ENCODE measurements at regions not wholly inside any gene's neighbourhood (a gene's known extent, or its start where the extent isn't known, plus 50 kb on each side); places are given as distances from the start of the nearest gene placed in this dataset.
"Not testable (repeated sequence)": the region's sequence is repeated elsewhere in the genome, so short reads cannot be mapped to it uniquely, and the experiment has no call there.

DNA sequence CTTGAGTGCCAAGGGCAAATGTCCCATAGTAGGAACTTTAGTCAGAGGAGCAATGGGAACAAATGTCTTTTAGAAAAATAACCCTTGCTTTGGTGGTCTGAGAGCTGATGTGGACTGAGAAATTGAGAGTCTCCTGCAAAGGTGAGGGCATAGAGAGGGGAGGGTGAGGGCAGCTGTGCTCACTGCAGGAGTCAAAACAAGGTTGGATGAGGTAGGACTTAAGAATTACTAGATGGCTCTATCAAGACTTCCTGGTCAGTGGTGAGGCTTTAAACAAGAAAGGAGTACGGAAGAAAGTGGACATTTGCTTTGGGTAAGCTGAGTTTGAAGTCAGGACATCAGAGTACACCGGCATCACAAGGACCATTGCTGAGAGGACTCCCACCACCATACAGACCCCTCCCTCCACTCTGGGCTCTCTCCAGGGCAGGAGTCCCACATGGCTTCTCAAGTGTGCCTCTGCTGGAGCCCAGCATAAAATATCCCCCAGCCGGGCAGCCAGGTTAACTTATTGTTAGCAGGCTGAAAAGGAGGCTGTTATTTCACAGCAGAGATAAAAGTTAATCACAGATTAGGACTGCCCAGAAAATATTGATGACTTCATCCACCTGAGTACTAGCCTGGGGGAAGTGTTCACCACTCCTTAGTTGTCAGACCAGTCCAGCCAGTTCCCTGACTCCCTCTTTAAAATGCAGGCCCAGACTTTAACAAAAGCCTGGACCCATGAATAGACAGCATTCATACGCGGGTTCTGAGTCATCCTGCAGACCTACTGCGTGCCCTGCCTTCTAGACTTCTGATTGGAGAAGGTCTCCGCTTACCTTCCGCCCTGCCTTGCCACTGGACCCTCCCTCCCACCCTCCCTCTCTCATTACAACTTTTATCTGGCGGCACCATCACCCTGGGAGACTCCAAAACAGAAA is 167.2 kb downstream of the BCL2L11 start:
- DNase-seq (ENCODE audit: low spot score) = not testable (repeated sequence)

DNA sequence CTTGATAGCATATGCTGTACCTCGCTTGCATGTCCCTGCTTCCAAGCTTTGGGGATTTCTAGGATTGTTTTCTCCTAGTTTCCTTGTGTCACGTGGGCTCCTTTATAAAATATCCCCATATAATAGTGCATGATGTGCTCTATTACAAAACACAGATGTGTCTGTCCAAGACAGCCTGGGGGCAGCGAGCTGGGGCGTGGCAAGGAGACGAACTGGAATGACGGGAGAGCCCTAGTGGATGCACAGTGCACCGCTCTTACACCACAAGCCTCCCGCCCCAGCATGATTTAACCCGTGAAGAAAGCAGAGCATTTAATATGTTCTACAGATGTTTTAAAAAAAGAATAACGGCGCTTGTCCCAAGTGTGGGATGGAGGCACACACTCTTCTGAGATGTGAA is 169.7 kb downstream of the BCL2L11 start:
- DNase-seq (ENCODE audit: low spot score) = not testable (repeated sequence)

DNA sequence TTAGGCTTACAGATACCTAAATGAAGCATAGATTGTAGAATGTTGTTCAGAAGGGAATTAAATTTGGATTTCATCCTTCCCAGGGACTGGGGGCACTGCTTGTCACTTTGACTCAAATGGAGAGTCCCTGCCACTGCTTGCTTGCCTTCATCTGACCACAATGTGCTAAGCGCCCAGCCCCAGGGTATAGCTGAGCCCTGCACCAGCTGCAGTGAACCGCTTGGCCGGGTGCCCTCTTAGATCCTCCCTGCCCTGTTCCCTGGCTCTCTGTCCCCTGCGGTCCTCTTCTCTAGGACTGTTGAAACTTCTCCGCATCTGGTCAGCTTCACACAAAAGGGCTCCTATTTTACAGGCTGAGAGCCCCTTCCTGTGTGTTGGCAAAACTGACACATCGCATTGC is 170.9 kb downstream of the BCL2L11 start:
- DNase-seq (ENCODE audit: low spot score) = not testable (repeated sequence)

DNA sequence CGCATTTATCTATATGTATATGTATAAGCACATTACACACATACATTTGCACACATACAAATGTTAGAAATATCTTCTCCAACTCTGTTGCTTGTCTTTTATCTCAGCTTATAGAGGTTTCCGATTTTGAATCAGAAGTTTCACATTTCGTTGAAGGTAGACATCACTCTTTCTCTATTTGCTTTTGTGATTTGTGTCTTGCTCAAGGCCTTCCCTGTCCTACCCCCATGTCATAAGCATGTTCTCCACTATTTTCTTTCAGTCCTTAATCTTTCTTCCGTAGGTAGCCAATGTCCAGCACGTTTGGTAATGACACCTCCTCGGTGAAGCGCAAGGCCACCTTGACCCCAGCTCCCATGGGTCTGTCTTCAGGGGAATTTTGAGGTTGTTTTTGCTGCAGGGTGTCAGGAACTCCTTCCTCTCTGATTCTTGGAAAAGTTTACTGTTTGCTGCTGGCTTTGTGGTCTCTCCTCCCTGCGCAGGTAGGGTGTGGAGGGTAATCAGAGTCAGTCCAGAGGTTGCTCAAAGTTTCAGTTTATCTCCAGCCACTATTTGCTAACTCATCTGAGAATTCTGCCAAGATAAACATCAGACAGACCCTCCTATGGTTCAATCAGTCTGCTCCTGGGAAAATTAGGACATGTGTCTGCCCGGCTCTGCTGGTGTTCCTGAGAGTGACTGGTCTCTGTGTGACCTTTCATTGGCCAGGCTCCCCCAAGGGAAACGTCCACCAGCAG is 171.7 kb downstream of the BCL2L11 start:
- DNase-seq (ENCODE audit: low spot score) = not testable (repeated sequence)

DNA sequence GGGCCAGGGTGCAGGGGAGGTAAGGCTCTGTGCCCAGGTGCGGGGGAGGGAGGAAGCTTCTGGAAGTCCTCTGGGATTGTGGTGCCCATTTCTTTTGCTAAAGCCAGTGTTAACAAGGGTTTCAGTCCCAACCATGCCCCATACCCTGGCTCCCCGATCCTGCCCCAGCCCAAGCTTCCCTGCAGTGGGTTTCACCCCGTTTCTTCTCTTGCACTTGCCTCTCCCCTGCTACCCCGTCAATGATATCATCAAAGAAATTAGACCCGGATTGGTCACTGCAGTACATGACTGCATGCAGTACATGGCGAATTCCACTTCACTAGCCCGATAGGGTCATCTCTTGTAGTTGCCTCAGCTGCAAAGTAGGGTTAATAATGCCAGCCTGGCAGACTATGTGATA is 174.0 kb downstream of the BCL2L11 start:
- DNase-seq (ENCODE audit: low spot score) = not testable (repeated sequence)

DNA sequence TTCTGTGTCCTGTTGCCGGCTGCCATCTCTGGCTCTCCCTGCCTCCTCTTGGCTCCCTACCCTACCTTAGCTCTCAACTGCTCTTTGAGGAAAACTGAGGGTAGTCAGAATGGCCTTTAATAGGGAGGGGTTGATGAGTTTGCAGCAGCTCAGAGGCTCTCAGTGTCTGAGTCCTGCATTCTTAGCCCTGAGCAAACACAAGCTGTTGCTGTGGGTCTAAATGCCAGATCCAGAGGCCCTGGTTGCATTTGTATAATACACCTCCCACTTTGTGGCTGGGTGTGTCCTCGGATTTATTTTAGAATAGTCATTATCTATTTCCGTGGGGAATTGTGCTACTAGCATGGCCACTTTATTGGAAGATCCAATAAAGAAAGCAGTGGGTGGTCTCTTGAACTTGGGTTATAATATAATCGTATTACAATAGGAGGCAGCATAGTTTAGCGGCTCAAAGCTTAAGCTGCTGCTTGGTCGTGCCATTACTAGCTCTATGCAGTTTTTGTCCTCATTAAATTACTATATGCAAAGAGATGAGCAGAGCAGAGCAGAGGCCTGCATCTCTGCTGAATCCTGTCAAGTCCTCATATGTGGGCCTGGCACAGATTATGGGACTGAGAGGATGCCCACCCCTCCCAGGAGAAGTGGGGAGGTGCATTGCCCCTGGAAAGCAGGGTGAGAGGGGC is 175.5 kb downstream of the BCL2L11 start:
- not testable (repeated sequence) for DNase-seq (ENCODE audit: low spot score)

DNA sequence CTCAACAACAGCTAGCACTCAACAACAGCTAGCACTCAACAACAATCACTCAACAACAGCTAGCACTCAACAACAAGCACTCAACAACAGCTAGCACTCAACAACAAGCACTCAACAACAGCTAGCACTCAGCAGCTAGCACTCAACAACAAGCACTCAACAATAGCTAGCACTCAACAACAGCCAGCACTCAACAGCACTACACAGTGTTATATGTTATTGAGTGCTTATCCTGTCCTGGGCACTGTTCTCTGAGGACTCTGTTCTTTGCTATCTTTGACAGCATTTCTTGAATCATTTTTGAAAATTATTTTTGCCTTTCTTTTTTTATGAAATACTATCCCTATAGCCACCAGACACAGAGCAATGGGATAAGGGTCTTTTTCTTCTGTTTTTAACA is 176.4 kb downstream of the BCL2L11 start:
- DNase-seq (ENCODE audit: low spot score) = not testable (repeated sequence)

DNA sequence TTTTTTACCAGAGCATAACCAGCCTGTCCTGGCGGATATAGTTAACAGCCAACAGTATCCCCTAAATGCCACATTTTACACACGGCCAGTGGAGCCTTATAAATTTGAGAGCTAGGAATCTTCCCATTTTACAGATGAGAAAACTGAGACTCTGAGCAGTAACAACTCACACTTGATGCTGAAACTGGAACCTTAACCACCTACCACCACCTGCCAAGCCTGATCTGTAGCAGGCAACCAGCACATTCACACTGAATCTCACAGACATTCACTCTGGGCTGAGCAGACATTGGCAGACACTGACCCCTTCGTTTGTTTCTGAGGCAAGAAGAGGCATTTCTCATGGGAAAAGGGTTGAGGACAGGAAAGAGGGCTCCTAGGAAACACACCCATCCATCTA is 178.2 kb downstream of the BCL2L11 start:
- DNase-seq (ENCODE audit: low spot score) = not testable (repeated sequence)

DNA sequence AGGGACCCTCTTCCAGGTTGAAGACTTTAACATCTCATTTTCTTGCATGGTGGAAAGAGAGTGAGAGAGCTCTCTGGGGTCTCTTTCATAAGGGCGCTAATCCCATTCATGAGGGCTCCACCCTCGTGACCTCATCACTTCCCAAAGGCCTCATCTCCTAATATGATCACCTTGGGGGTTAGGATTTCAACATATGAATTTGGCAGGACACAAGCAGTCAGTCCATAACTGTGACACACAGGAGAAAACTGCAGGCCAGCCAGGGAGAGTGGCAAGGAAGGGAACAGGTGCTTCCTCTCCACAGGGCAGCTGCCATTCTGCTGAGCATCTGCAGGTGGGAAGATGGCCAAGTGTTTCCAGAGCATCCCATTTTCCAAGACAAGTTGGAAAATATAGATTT is 178.9 kb downstream of the BCL2L11 start:
- not testable (repeated sequence) for DNase-seq (ENCODE audit: low spot score)

DNA sequence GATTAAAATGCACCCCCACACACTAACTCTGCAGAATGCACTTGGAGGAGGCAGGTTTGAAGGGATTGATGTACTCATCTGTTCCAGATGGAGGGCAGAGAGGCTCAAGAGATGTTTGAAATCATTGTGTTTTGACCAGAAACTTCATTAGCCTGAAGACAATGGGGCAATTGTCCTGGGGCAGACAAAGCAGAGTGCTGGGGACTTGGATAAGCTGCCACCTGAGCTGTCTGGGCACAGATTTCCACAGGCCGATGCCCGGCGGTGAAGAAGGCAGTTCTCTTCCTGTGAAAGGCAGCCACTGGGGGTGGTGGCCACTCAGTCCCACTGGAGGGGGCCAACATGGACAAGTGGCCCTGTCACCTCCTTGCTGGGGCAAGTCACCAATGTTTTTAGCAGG is 181.0 kb downstream of the BCL2L11 start:
- not testable (repeated sequence) for DNase-seq (ENCODE audit: low spot score)

DNA sequence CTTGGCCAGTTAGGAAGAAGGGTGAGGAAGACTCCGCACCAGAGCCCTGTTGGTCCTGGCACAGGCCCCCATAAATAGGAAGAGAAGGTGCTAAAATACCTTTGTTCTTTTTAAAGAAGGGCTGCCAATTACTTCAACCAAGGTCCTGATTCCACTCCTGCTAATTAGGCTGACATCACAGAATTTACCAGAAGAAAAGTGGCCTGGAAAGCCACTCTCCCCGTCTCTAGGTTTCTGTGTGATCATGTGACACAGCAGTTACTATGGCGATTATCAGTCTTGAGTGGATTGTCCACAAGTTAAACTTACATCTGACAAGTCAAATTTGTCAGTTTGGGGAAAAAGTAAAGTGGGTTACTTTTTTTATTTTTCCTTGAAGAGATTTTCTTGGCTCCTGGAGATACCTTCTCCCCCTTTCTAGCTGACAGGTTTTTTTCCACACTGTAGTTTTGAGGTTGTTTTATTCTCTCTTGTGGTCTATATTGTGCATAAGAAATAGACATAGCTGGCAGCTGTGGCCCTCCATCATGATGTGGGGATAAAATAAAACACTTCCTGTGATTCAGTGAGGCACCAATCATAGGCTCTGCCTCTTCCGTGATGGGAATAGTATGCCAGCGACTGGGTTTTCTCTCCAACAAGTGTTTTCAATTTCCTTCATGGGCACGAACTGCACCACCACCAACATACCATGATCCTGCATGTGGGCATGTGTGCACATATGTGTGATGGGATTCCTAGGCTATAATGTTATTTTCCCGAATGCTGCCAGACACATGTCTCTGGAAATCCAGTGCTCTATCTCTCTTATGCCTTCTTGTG is 181.9 kb downstream of the BCL2L11 start:
- DNase-seq (ENCODE audit: low spot score) = not testable (repeated sequence)

DNA sequence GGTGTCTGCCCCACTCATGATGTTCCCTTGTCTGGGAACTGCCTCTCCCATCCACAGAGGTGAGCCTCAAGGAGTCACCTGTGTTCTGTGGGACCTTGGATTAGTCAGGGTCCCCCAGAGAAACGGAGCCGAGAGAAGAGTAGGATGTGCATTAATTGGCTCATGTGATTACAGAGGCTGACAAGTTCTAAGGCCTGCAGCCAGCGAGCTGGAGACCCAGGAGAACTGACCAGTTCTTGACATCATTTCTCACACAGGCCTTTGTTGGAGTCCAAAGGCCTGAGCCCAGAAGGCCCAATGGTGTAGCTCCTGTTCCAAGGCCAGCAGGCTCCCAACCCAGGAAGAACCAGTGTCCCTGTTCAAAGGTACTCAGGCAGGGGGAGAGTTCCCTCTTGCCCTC is 186.6 kb downstream of the BCL2L11 start:
- not testable (repeated sequence) for DNase-seq (ENCODE audit: low spot score)

DNA sequence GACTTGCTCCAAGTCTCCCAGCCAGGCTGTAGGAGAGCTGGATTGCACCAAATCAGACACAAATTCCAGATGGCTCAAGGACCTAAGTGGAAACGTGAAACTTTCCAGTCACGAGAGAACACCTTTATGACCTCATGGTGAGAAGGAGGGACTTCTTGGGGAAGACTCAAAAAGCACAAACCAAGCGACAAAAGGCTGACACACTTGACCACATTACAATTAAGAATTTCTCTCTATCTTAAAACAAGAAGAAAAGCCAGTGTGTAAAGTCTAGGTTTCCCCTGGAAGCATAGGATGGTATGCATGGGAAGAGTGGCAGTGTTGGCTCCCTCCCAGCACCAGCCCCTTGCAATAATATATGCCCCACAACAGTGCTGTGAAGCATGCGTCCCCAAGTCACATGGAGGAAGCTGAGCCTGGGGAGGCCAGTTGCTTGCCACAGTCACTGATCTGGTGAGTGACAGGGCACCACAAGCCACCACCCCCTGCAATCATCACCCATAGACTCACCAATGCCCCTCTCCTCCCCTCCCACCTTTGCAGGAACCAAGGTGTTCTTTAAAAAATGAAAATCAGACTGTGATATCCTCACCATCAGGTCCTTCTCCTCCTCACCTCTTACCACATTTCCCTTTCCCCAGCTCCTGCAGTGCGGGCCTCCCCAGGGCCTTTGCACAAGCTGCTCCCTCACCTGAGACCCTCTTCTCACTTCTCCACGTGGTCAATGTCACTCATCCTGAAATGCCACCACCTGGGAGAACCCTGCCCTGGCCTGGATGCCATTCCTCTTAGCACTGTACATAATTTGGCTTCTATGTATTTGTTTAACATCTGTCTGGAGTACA is 188.7 kb downstream of the BCL2L11 start:
- not testable (repeated sequence) for DNase-seq (ENCODE audit: low spot score)

DNA sequence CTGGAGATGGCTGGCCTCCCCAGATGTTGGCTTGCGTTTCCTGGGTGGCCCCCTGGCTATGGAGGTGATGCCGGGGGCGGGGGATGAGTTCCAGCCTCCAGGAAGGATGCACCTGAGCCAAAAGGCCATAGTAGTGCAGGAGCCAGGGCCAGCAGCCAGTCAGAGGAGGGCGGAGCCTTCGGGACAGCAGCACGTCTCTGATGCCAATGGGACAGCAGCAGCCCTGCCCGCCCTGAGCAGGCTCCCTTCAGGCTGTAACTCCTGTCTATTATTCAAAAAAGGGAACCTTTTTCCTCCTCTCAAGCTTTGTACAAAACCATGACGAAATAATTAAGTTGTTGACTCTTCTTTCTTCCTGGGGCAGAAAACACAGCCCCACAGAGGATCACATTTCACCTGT is 189.7 kb downstream of the BCL2L11 start:
- DNase-seq (ENCODE audit: low spot score) = not testable (repeated sequence)

DNA sequence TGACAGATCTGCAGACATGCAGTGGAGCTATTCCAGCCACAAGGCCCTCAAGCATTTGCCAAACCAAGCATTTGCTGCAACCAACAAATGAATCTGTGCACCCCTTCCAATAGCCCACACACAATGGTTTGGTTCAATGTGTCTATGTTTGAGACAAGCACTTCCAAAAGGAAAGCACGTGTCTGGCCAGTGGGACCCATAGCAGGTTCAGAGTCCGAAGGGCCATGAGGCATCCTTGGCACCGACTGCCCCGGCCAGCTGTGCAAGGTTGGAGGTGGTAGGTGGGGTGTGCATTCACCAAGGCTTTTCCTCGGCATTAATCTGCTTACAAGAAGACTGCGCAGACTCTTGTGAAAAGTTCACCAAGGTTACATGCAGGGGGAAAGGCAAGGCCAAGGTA is 190.9 kb downstream of the BCL2L11 start:
- DNase-seq (ENCODE audit: low spot score) = not testable (repeated sequence)

DNA sequence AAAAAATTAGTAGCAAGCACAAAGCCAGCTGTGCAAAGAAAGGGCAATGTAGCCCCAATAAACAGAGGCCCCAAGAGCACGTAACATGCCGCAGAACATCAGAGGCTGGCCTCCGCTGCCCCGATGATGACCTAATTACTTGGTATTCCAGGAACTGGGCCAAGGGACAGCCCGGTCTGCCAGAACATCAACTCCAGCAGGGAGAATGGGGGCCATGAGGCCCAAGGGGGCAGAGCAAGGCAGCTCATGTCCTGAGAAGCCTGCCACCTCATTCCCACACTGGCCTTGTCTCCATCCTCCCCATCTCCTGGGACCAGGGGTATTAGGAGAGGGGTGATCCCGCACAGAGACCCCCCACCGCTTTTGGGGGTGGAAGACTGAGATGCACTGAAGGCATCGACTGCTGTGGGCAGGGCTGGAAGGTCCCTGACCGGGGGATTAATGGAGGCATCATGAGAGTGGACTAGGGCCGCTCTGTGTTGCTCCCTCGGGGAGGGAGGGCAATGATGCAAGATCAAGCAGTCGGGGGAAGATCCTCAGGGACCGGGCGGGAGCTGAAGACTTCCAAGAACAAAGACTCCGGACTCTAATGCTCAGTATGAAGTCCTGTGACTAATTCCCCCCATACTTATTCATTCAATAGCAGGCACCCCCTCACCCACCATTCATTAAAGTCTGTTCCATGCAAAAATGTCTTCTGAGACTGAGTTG is 192.3 kb downstream of the BCL2L11 start:
- not testable (repeated sequence) for DNase-seq (ENCODE audit: low spot score)

DNA sequence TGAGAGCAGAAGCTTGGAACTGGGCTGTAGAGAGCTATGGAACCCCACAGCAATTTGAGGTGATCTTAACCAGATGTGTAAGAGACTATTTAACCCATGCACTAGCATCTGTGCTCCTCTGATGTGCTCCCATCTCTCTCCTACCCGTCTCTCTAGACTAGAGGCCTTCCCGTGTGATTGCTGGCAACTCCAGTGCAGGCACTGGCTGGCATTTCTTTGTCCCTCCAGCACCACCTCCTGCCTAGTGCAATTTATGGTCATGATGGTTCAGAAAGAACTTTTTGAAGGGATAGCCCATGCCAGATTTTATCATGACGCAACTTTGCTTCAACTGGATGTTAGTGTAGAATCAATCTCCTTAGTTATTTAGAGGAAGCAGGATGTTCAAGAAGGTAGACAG is 193.0 kb downstream of the BCL2L11 start:
- not testable (repeated sequence) for DNase-seq (ENCODE audit: low spot score)

DNA sequence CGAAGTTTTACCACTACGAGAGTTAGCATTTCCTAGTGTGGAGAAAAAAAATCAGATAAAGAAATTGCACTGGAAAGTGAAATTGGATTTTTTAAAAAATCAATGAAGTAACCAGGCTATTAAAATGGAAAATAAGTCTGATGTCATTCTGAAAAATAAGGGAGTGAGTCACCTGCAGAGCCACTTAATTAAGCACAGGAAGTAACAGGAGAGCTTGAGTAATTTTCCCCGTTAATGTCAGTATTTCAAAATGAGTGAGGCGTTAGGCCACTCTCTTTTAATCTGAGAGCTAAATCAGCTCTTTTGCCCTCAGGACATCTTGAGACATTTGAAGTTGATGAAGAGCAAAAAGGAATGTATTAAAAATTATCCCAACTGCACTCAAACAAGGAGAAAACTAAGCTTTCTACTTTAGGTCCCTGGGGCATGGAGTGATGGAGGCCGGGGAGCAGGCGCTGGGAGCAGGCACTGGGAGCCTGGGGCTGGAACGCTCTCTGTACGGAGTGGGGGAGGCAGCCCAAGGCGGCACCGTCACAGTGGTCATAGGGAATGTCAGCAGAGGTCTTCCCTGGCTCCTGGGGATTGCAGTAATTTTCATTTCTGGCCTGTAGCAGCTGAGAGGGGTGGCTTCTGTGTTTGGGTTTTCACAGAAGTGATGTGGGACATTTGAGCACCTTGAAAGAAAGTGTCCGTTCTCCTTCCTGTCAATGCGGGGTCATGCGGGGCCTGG is 194.6 kb downstream of the BCL2L11 start:
- not testable (repeated sequence) for DNase-seq (ENCODE audit: low spot score)

DNA sequence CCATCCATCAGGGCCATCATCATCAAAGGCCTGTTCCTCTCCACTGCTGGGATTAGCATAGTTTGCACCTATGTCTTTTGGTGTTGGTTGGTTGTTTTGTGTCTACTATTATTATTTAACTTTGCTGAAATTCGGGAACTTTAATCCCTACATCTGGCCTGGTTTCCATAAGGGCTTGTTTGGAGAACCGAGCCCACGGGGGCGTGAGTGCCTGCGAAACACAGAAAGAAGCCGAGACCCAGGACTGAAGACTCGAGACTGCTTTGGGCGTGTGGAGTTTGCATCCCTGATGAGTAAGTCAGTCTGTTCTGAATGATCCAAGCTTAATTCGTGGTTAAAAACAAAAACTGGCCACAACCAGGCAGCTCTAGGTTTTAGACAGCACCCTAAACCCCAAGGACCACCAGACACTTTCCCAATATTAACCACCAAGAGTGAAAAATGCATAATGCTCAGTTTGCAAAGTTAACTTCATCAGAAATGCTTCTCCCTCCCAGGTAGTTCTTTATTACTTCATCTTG is 195.6 kb downstream of the BCL2L11 start:
- not testable (repeated sequence) for DNase-seq (ENCODE audit: low spot score)

Data from CD4-positive, alpha-beta T cell treated with Interleukin-2 at 100 ng/mL for 4 hours (primary cell).